ENCODE measurements at regions not wholly inside any gene's neighbourhood (a gene's known extent, or its start where the extent isn't known, plus 50 kb on each side); places are given as distances from the start of the nearest gene placed in this dataset.

GRCh38 chr21:22535630-22536029 lies 1537.4 kb downstream of the NCAM2 start:
- intact Hi-C loops (cut with micrococcal nuclease) = no loop called here
- H3K9me3 Mint-ChIP-seq = peaks cover 6 to 40% (median 23%) of the 10 kb centered on the region in 8 donors
- POLR2A ChIA-PET (ENCODE audit: partially characterized antibody) = no interaction called here

GRCh38 chr21:22536509-22536908 lies 1538.3 kb downstream of the NCAM2 start:
- Mint-ChIP-seq H3K27me3 (no peaks in the 10 kb centered on the region), H3K9me3 (peaks cover 6 to 46% (median 25%) of the 10 kb centered on the region in 8 donors), H3K4me1 (no peaks in the 10 kb centered on the region), H3K36me3 (peaks cover 0 to 2% of the 10 kb centered on the region in 2 donors), H3K27ac (no peak overlapping the region), H3K4me3 (no peak overlapping the region)
- intact Hi-C loops (cut with micrococcal nuclease) = no loop called here
- POLR2A ChIA-PET (ENCODE audit: partially characterized antibody) = no interaction called here
- no peaks in the 10 kb centered on the region for H3K4me1 ChIP-seq (ENCODE audit: insufficient read depth, low read length)
- H3K9me3 ChIP-seq (ENCODE audit: control insufficient read depth in 1 of 2, low read length in 2 of 2) = no peaks in the 10 kb centered on the region
- H3K27me3 ChIP-seq (ENCODE audit: insufficient read depth, low read length) = no peaks in the 10 kb centered on the region
- H3K27ac ChIP-seq (ENCODE audit: low read depth, low read length) = no peak overlapping the region
- H3K36me3 ChIP-seq (ENCODE audit: insufficient read depth, low read length) = no peaks in the 10 kb centered on the region
- no peak for DNase-seq
- CTCF ChIA-PET (ENCODE audit: partially characterized antibody) = no interaction called here
- no peak overlapping the region for H3K4me3 ChIP-seq (ENCODE audit: low read length in 2 of 2)

More at GRCh38 chr21:22535630-22536029, 1537.4 kb downstream of the NCAM2 start:
- CTCF ChIA-PET (ENCODE audit: partially characterized antibody) = no interaction called here
- Mint-ChIP-seq H3K36me3 (peaks cover 0 to 2% of the 10 kb centered on the region in 2 donors), H3K4me1 (no peaks in the 10 kb centered on the region), H3K27me3 (no peaks in the 10 kb centered on the region), H3K27ac (no peak overlapping the region), H3K4me3 (no peak overlapping the region)
- Histone ChIP-seq H3K36me3 (ENCODE audit: insufficient read depth, low read length) (no peaks in the 10 kb centered on the region), H3K4me1 (ENCODE audit: insufficient read depth, low read length) (no peaks in the 10 kb centered on the region), H3K27ac (ENCODE audit: low read depth, low read length) (no peak overlapping the region), H3K9me3 (ENCODE audit: control insufficient read depth in 1 of 2, low read length in 2 of 2) (no peaks in the 10 kb centered on the region), H3K4me3 (ENCODE audit: low read length in 2 of 2) (no peak overlapping the region), H3K27me3 (ENCODE audit: insufficient read depth, low read length) (no peaks in the 10 kb centered on the region)
- DNase-seq = no peak

- H3K36me3 Mint-ChIP-seq = no peaks in the 10 kb centered on the region
These were observed 1546.5 kb downstream of the NCAM2 start for GRCh38 chr21:22544747-22545146.

GRCh38 chr21:22552390-22552789 lies 1554.2 kb downstream of the NCAM2 start:
- H3K27me3 ChIP-seq (ENCODE audit: insufficient read depth, low read length) = no peaks in the 10 kb centered on the region
- H3K36me3 ChIP-seq (ENCODE audit: insufficient read depth, low read length) = no peaks in the 10 kb centered on the region
- POLR2A ChIA-PET (ENCODE audit: partially characterized antibody) = no interaction called here
- no peak overlapping the region for H3K4me3 ChIP-seq (ENCODE audit: low read length in 2 of 2)
- no peaks in the 10 kb centered on the region for H3K36me3 Mint-ChIP-seq
- intact Hi-C loops (cut with micrococcal nuclease) = no loop called here
- no peaks in the 10 kb centered on the region for H3K9me3 ChIP-seq (ENCODE audit: control insufficient read depth in 1 of 2, low read length in 2 of 2)
- DNase-seq = no peak
- CTCF ChIA-PET (ENCODE audit: partially characterized antibody) = no interaction called here
- no peak overlapping the region for H3K27ac Mint-ChIP-seq
- H3K4me1 ChIP-seq (ENCODE audit: insufficient read depth, low read length) = no peaks in the 10 kb centered on the region
- no peak overlapping the region for H3K4me3 Mint-ChIP-seq
- no peaks in the 10 kb centered on the region for H3K4me1 Mint-ChIP-seq
- no peaks in the 10 kb centered on the region for H3K27me3 Mint-ChIP-seq
- peaks cover 0 to 8% (median under 1%) of the 10 kb centered on the region in 8 donors for H3K9me3 Mint-ChIP-seq
- no peak overlapping the region for H3K27ac ChIP-seq (ENCODE audit: low read depth, low read length)

More at GRCh38 chr21:22544747-22545146, 1546.5 kb downstream of the NCAM2 start:
- H3K27me3 ChIP-seq (ENCODE audit: insufficient read depth, low read length) = no peaks in the 10 kb centered on the region
- ChIA-PET CTCF (ENCODE audit: partially characterized antibody) (no interaction called here), POLR2A (ENCODE audit: partially characterized antibody) (no interaction called here)
- intact Hi-C loops (cut with micrococcal nuclease) = no loop called here
- H3K36me3 ChIP-seq (ENCODE audit: insufficient read depth, low read length) = no peaks in the 10 kb centered on the region
- no peaks in the 10 kb centered on the region for H3K27me3 Mint-ChIP-seq
- H3K27ac Mint-ChIP-seq = no peak overlapping the region
- H3K4me3 ChIP-seq (ENCODE audit: low read length in 2 of 2) = no peak overlapping the region
- peaks cover 0 to 3% of the 10 kb centered on the region in 2 donors for H3K9me3 ChIP-seq (ENCODE audit: control insufficient read depth in 1 of 2, low read length in 2 of 2)
- no peak overlapping the region for H3K4me3 Mint-ChIP-seq
- no peak overlapping the region for H3K27ac ChIP-seq (ENCODE audit: low read depth, low read length)
- no peaks in the 10 kb centered on the region for H3K4me1 Mint-ChIP-seq
- DNase-seq = no peak
- H3K4me1 ChIP-seq (ENCODE audit: insufficient read depth, low read length) = no peaks in the 10 kb centered on the region
- H3K9me3 Mint-ChIP-seq = peaks cover 9 to 16% (median 14%) of the 10 kb centered on the region in 8 donors

GRCh38 chr21:22554690-22555316 lies 1556.6 kb downstream of the NCAM2 start:
- intact Hi-C loops (cut with micrococcal nuclease) = no loop called here
- no peak overlapping the region for H3K4me3 Mint-ChIP-seq
- no peaks in the 10 kb centered on the region for H3K36me3 ChIP-seq (ENCODE audit: insufficient read depth, low read length)
- no peak overlapping the region for H3K4me3 ChIP-seq (ENCODE audit: low read length in 2 of 2)
- ChIA-PET POLR2A (ENCODE audit: partially characterized antibody) (no interaction called here), CTCF (ENCODE audit: partially characterized antibody) (no interaction called here)
- H3K27me3 ChIP-seq (ENCODE audit: insufficient read depth, low read length) = no peaks in the 10 kb centered on the region
- no peaks in the 10 kb centered on the region for H3K36me3 Mint-ChIP-seq
- no peak for DNase-seq
- peaks cover 0 to 8% (median under 1%) of the 10 kb centered on the region in 8 donors for H3K9me3 Mint-ChIP-seq
- no peak overlapping the region for H3K27ac Mint-ChIP-seq
- H3K4me1 ChIP-seq (ENCODE audit: insufficient read depth, low read length) = no peaks in the 10 kb centered on the region
- no peak overlapping the region for H3K27ac ChIP-seq (ENCODE audit: low read depth, low read length)
- no peaks in the 10 kb centered on the region for H3K27me3 Mint-ChIP-seq
- H3K4me1 Mint-ChIP-seq = no peaks in the 10 kb centered on the region
- H3K9me3 ChIP-seq (ENCODE audit: control insufficient read depth in 1 of 2, low read length in 2 of 2) = no peaks in the 10 kb centered on the region

GRCh38 chr21:22556829-22557228 lies 1558.6 kb downstream of the NCAM2 start:
- DNase-seq = no peak
- Histone ChIP-seq H3K4me1 (ENCODE audit: insufficient read depth, low read length) (no peaks in the 10 kb centered on the region), H3K36me3 (ENCODE audit: insufficient read depth, low read length) (no peaks in the 10 kb centered on the region), H3K4me3 (ENCODE audit: low read length in 2 of 2) (no peak overlapping the region), H3K27me3 (ENCODE audit: insufficient read depth, low read length) (no peaks in the 10 kb centered on the region), H3K27ac (ENCODE audit: low read depth, low read length) (no peak overlapping the region), H3K9me3 (ENCODE audit: control insufficient read depth in 1 of 2, low read length in 2 of 2) (no peaks in the 10 kb centered on the region)
- intact Hi-C loops (cut with micrococcal nuclease) = no loop called here
- POLR2A ChIA-PET (ENCODE audit: partially characterized antibody) = no interaction called here
- CTCF ChIA-PET (ENCODE audit: partially characterized antibody) = no interaction called here
- Mint-ChIP-seq H3K27me3 (no peaks in the 10 kb centered on the region), H3K4me3 (no peak overlapping the region), H3K36me3 (no peaks in the 10 kb centered on the region), H3K27ac (no peak overlapping the region), H3K9me3 (peaks cover 0 to 12% (median 5%) of the 10 kb centered on the region in 8 donors), H3K4me1 (no peaks in the 10 kb centered on the region)

- H3K4me3 ChIP-seq (ENCODE audit: low read length in 2 of 2) = no peak overlapping the region
- H3K27me3 ChIP-seq (ENCODE audit: insufficient read depth, low read length) = no peaks in the 10 kb centered on the region
- no peaks in the 10 kb centered on the region for H3K9me3 ChIP-seq (ENCODE audit: control insufficient read depth in 1 of 2, low read length in 2 of 2)
- intact Hi-C loops (cut with micrococcal nuclease) = no loop called here
- peaks cover 0 to 12% (median 5%) of the 10 kb centered on the region in 8 donors for H3K9me3 Mint-ChIP-seq
- ChIA-PET CTCF (ENCODE audit: partially characterized antibody) (no interaction called here), POLR2A (ENCODE audit: partially characterized antibody) (no interaction called here)
- no peak overlapping the region for H3K4me3 Mint-ChIP-seq
- no peaks in the 10 kb centered on the region for H3K36me3 Mint-ChIP-seq
- H3K27me3 Mint-ChIP-seq = no peaks in the 10 kb centered on the region
- no peaks in the 10 kb centered on the region for H3K4me1 Mint-ChIP-seq
- H3K4me1 ChIP-seq (ENCODE audit: insufficient read depth, low read length) = no peaks in the 10 kb centered on the region
- no peak overlapping the region for H3K27ac ChIP-seq (ENCODE audit: low read depth, low read length)
- no peak overlapping the region for H3K27ac Mint-ChIP-seq
- no peak for DNase-seq
- H3K36me3 ChIP-seq (ENCODE audit: insufficient read depth, low read length) = no peaks in the 10 kb centered on the region
These were observed 1563.7 kb downstream of the NCAM2 start for GRCh38 chr21:22561946-22562345.

GRCh38 chr21:22573834-22574233 lies 1575.6 kb downstream of the NCAM2 start:
- no peaks in the 10 kb centered on the region for H3K36me3 ChIP-seq (ENCODE audit: insufficient read depth, low read length)
- H3K27me3 Mint-ChIP-seq = no peaks in the 10 kb centered on the region
- H3K9me3 Mint-ChIP-seq = peaks cover 0 to 11% (median under 1%) of the 10 kb centered on the region in 8 donors
- ChIA-PET POLR2A (ENCODE audit: partially characterized antibody) (no interaction called here), CTCF (ENCODE audit: partially characterized antibody) (no interaction called here)
- intact Hi-C loops (cut with micrococcal nuclease) = no loop called here
- no peak overlapping the region for H3K4me3 ChIP-seq (ENCODE audit: low read length in 2 of 2)
- no peaks in the 10 kb centered on the region for H3K36me3 Mint-ChIP-seq
- DNase-seq = no peak
- H3K27ac Mint-ChIP-seq = no peak overlapping the region
- no peak overlapping the region for H3K4me3 Mint-ChIP-seq
- H3K27ac ChIP-seq (ENCODE audit: low read depth, low read length) = no peak overlapping the region
- no peaks in the 10 kb centered on the region for H3K9me3 ChIP-seq (ENCODE audit: control insufficient read depth in 1 of 2, low read length in 2 of 2)
- no peaks in the 10 kb centered on the region for H3K4me1 Mint-ChIP-seq
- no peaks in the 10 kb centered on the region for H3K4me1 ChIP-seq (ENCODE audit: insufficient read depth, low read length)
- H3K27me3 ChIP-seq (ENCODE audit: insufficient read depth, low read length) = no peaks in the 10 kb centered on the region

Measured in CD4-positive, alpha-beta memory T cell (primary cell).